Lower leg skin (tissue), 3 donors: ENCODE measurements at regions not wholly inside any gene's neighbourhood (a gene's known extent, or its start where the extent isn't known, plus 50 kb on each side); places are given as distances from the start of the nearest gene placed in this dataset.

Source experiments
- POLR2A ChIP-seq, 2 donors: fragments of 450-650 bp; IDR thresholded peaks; one replicate each; pipeline ENCODE4 v1.6.1; 2016 to 2017; ENCODE audit warnings: antibody characterized with exemption in 2 of 2, mild to moderate bottlenecking in 1 of 2, moderate library complexity in 1 of 2
- TF ChIP-seq, protein P1 (sequence below), 3 donors: fragments of 450-650 bp; IDR thresholded peaks; one replicate each; pipeline ENCODE4 v1.5.1; 2016; ENCODE audit warnings: antibody characterized with exemption in 3 of 3, mild to moderate bottlenecking in 3 of 3, moderate library complexity in 2 of 3

DNA sequence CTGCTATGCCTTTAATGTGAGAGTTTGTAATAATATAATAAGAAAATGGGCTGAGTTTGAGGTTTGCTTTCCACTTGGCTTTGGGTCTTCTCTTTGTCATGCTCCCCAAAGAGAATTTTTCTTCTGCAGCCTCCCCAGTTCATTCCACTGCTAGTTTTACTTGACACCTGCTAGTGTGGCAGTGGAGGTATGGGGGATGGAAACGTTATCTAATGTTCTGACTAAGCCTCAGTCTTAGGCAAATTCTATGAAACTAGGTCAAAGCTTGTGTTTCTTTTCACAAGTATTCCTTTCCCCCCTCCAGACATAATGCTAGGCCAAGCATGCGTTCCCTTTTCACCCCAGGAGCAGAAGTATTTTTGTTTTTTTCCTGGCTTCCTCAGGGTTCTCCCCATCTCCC is 67.5 kb downstream of the PPP1R2C start:
- TF ChIP-seq, protein P1, sequence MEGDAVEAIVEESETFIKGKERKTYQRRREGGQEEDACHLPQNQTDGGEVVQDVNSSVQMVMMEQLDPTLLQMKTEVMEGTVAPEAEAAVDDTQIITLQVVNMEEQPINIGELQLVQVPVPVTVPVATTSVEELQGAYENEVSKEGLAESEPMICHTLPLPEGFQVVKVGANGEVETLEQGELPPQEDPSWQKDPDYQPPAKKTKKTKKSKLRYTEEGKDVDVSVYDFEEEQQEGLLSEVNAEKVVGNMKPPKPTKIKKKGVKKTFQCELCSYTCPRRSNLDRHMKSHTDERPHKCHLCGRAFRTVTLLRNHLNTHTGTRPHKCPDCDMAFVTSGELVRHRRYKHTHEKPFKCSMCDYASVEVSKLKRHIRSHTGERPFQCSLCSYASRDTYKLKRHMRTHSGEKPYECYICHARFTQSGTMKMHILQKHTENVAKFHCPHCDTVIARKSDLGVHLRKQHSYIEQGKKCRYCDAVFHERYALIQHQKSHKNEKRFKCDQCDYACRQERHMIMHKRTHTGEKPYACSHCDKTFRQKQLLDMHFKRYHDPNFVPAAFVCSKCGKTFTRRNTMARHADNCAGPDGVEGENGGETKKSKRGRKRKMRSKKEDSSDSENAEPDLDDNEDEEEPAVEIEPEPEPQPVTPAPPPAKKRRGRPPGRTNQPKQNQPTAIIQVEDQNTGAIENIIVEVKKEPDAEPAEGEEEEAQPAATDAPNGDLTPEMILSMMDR (IDR thresholded peaks at IDR 0.05): no peak
- no peak for TF ChIP-seq POLR2A (IDR thresholded peaks at IDR 0.05)
